ENCODE measurements at regions not wholly inside any gene's neighbourhood (a gene's known extent, or its start where the extent isn't known, plus 50 kb on each side); places are given as distances from the start of the nearest gene placed in this dataset.

GRCh38 chr4:147101678-147102077 is 156.0 kb upstream of the TTC29 start:
- TF ChIP-seq CTCF (IDR thresholded peaks at IDR 0.05; ENCODE audit: low read depth, low read length, poor library complexity, severe bottlenecking) (no peak), EZH2phosphoT487 (IDR thresholded peaks at IDR 0.05; ENCODE audit: borderline replicate concordance, low read length) (no peak)

Data from DOHH2 (cell line).